Hypothalamus (tissue), 51 donors: ENCODE measurements at regions not wholly inside any gene's neighbourhood (a gene's known extent, or its start where the extent isn't known, plus 50 kb on each side); places are given as distances from the start of the nearest gene placed in this dataset.

Experiments used
- DNase-seq, 51 donors: peaks; one replicate each; lab custom pipeline; 2025; lab: John Stamatoyannopoulos, UW

DNA sequence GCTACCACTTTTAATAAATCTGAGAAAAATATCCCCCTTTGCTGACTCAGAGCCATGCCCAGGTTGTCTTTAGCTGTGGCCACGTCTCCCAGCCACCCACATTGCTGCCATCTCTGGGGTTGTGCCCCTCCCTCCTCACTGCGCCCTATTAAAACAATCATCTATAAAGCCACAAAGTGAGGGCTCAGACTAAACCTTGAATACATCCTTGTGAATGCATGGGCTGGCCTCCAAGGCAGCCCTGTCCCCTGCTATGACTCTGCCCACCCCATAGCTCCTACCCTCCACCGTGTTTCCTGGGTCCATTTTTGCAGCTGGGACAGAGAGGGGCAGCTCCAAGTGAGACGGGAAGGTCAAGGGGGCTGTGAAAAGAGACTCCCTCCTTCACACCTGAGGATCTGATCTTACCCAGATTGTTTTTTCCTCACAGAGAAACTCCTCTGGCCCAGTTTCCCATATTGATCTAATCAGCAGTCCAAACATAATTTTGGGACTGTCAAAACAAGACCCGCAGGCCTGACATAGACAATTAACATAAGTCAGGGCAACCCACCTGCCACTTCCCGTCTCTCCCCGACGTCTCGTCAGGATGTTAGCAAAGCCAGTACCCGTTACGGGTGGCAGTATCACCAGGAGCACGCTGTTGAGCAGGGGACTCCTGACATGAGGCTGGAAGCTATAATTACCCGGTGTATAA is 199.0 kb downstream of the KATNAL1 start:
- no peak for DNase-seq

DNA sequence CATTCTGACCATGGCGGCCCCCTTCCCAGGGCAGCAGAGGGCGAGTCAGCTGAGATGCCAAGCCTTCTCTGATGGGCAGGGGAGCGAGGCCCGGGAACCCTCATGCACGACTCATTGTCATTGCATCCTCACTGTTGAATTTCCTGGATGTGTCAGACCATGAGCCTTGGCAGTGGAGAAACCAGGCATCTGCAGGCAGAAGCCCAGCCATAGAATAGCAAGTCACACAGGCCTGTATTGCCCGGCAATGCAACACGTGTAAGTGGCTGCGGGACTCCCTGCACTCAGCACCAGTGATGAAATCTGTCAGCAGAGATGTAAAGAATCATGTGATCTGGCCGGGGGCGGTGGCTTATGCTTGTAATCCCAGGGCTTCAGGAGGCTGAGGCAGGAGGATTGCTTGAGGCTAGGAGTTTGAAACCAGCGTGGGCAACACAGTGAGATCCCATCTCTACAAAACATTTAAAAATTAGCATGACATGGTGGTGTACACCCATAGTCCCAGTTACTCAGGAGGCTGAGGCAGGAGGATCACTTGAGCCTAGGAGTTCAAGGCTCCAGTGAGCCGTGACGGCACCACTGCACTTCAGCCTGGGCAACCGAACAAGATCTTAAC is 199.7 kb downstream of the KATNAL1 start:
- DNase-seq: no peak

DNA sequence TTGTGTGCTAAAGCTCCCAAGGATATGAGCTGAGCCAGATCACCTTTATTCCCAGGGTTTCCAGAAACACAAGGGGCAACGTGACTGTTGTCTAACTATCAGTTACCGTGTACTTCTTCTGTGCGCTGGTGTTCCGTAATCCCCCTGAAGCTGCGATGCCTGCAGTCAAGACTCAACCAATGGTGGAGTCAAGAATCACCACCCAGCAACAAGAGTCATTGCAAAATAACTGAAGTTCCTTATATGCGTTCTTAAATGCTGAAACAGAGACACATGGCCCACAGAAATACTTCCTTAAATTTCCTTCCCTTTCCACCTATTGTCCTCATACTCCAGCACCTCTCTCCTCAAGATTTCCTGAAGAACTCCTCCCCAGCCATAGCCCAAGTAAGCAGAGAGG is 200.2 kb downstream of the KATNAL1 start:
- DNase-seq: no peak

DNA sequence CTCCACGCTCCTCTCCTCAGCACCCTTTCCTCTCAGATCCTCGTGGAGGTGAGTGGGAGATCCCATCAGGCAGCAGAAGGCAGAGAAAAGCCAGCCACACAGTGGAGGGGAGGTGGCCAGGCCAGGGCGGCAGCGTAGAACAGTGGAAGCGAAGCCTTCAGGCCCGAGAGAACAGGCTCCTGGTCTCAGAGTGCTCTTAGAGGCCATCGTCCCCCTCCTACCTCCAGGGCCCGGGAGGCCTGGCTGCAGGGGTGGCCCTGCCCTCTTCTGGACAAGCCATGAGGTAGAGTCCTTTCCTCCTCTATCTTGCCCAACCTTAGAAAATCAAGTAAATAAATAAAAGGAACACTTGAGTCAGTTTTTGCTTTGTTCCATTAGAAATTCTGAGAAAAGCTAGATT is 202.0 kb downstream of the KATNAL1 start:
- DNase-seq: peak in 1 of 51 donors; percentile 24

DNA sequence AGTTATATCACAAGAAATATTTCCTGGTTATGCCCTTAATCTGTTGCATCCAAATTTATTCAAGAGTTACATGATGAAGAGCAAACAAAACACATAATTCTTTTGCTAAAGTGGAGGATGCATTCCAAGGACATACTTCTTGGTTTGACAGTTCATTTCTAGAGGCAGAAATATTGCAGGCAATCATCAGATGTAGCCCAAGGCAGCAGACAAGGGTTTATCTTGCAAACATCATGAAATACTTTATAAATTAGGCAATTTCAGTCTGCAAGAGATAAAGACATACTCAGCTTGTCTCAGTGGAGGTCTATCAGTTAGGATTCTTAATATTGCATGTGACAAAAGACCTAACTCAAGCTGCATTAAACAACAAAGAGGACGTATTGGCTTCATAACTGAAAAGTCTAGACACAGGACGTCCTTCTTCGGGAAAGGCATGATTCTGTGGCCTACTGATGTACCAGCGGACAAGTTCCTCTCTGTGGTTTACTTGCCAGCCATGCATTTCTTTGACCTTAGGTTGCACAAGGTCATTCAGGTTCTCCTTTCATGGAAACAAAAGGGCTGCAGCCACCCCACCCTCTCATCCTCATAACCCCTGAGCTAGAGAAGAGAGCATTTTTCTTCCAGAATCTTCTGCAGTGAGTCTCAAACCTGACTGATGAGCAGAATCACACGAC is 204.1 kb downstream of the KATNAL1 start:
- no peak for DNase-seq

DNA sequence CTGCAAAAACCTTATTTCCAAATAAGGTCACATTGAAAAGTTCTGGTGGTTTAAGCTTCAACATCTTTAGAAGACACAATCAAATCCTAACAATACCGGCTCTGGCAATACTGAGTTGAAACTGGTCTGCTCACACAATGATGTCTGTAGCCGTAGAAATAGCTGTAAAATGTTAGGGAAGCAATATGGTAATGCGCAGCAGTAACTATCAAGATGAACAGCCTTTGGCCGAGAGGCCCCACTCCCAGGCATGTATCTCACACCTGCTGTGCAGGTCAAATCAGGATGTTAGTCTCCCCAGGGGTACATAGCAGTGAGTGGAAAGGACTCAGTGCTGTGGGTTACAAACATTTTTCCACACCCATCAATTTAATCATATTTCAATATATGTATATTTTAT is 207.1 kb downstream of the KATNAL1 start:
- no peak for DNase-seq

DNA sequence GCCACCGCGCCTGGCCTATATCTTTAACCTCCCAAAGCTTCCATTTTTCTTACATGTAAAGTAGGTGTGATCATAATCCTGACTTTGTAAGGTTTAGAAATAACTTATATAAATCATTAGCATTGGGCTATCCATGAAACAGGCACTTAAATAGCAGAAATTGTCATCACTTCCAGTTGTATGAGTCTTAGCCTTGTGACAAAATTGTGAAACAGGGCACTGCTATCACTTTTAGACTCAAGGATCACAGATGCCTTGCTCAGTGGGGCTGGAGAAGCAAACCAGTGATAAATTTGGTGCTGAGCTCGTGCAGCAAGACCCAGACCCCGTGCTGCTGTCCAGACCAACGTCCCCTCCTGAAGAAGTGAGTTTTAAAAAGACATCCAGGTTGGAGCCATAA is 209.7 kb downstream of the KATNAL1 start:
- no peak for DNase-seq

DNA sequence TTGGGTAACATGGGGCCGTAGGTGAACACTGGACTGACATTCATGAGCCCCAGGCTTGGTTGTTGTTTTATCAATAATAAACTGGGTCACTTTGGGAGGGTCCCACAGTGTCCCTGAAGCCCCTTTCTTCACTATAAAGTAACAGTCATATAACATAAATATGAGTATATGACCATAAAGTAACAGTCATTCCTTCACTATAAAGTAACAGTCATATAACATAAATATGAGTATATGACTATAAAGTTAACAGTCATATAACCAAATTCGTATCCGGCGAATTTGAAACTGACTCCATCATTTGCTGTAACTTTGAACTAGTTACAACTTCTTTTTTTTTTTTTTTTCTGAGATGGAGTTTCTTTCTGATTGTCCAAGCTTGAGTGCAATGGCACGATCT is 210.3 kb downstream of the KATNAL1 start:
- no peak for DNase-seq

DNA sequence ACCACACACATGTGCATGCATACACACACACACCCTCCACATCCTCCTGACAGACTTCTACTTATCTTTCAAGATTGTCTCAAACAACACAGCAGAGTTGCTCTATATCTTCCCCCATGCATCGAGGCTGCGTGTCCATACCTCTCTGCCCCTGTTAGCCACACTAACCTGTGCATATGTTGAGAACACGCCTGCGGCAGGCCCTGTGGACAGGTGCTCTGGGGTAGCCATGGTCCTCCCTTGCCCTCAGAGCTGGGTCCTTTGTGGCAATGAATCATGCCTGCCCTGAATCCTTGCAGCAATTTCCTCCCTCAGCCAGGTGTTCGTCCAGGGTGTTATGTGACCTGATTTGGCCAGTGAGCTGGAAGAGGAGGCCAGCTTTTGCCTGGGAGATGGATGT is 213.3 kb downstream of the KATNAL1 start:
- no peak for DNase-seq

DNA sequence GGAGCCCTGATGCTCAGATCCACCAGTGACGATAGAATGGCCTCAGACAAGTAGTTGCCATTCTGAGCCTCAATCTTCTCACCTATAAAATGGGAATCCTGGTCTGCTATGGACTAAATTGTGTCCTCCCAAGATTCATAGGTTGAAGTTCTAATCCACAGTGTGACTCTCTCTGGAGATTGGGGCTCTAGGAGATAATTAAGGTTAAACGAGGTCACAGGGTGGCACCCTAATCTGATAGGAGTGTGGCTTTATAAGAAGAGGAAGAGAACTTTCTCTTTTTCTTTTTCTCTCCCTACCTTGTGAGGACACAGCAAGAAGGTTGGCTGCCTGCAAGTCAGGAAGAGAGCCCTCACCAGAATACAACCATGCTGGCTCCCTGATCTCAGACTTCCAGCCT is 214.1 kb downstream of the KATNAL1 start:
- DNase-seq: no peak

DNA sequence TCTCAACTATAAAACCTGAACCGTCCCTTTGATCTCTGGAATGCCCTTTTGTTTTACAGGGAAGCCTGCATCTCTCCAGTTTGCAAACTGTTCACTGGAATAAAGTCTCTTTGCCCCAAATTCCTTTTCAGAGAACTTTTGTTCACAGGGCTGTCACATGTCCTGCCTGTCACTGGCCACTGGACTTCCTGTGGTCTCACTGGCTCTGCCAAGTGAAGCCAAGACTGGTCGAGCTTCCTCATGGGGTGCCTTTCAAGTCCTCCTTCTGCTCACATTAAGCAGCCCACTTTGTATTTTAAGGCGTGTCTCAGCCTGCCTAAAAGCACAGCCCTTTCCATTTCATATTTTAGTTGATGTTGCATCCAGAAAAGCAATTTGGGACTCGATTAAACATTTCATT is 215.7 kb downstream of the KATNAL1 start:
- peak in 9 of 51 donors; percentile 11 to 27 (median 18) for DNase-seq

DNA sequence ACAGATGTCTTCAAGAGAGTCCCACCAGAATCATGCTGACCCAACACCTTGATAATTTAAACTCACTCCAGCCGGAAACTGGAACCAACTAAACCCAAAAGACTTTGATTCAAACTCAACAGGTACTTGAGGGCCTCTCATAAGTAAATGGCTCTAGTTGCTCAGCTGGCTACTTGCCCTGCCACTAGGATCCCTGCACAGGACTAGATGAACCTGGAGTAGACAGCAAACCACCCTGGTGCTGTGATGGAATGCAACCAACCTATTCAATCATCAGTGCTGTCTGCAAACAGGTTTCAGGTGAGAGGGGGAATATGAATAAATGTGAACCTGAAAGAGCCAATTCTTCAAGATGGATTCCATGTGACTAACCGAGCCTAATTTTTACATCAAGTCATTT is 216.3 kb downstream of the KATNAL1 start:
- DNase-seq: no peak

DNA sequence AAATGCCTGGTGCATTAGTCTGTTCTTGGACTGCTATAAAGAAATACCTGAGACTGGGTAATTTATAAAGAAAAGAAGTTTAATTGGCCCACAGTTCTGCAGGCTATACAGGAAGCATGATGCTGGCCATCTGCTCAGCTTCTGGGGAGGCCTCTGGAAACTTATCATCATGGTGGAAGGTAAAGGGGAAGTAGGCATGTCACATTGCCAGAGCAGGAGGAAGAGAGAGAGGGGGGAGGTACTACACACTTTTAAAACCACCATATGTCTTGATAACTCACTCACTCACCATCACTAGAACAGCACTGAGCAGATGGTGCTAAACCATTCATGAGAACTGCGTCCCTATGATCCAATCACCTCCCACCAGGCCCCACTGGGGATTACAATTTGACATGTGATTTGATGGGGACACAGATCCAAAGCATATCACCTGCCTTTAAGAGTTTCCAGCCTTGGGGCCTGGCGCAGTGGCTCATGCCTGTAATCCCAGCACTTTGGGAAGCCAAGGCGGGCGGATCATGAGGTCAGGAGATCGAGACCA is 219.0 kb downstream of the KATNAL1 start:
- no peak for DNase-seq

DNA sequence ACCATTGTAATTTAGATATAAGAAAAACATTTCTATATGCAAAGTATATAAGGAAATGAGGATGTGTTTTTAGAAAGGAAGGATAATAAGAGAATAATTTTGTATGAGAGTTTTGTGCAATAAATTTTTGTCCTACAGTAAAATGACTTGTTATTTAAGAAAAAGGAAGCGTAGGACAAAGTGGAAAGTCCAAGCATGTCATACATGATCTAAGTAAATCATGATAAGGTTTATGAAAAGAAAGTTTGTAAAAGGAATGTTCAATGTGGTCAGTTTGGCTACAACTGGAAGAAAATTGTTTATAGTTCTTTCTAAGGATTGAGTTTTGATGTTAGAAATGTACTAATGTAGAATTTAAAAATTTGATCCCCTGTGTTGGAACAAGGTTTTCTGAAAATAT is 222.3 kb downstream of the KATNAL1 start:
- no peak for DNase-seq

DNA sequence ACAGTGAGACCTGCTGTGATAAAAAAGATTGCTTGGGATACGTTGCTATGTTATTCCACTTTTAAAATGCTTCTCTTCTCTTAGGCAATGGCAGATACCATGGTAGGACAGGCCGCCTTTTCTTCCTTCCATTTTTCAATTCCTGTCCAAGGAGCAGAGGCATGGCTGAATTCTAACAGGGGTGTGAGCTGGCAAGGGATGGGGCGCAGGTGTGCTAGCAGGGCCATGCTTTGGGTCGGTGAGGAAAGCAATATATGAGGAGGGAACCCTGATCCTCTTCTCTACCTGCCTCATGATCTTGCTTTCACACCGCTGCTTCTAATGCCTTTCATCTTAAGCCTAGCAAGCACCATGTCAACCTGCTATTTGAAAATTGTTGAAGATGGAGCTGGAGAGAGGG is 225.0 kb downstream of the KATNAL1 start:
- no peak for DNase-seq

DNA sequence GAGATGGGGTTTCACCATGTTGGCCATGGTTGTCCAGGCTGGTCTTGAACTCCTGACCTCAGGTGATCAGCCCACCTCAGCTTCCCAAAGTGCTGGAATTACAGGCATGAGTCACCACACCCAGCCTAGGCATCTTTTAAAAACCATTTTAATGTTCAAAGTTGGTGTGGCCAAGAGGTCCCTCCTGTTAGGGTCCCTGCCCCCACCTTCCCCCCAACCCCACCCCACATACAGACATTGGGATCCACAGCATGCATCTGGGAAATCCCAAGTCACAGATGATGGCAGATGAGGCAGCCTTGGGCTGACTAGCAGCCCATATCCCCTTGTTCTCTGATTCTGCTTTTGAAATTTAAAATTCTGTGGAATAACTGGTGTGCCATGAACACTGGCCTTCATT is 226.0 kb downstream of the KATNAL1 start:
- DNase-seq: no peak

DNA sequence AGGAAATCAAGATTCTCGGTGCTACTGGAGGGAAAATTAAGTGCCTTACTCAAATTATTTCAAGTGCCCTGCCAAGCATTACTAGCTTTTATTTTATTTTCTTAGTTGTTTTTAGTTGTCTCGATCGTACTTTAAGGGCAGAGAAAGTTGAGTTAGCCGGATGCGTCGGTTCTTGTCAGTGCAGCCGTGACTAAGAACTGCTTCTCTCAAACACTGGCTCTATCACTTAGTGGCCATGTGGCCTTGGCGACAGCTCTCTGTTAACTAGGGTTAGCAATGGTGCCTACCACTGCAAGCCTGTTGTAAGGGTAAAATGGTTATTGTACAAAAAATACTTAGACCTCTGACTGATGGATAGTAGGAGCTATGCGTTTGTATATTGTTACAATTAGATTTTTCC is 227.8 kb downstream of the KATNAL1 start:
- no peak for DNase-seq

DNA sequence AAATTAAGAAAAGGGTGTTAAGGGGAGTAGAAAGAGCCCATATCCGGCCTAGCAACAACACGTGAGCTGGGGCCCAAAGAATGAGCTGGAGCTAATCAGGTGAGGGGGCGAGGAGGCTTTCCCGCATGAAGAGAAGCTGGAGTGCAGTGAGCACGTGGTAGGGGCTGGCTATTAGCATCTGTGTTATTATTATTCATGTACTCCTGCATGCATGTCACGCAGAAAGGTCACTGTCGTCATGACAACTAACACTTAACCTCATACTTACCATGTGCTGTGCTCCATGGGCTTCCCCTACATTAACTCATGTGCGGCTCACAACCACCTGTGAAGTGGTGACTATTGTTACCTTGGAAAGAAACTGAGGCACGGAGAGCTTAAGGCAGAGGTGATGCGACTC is 227.6 kb upstream of the UBL3 start:
- no peak for DNase-seq

DNA sequence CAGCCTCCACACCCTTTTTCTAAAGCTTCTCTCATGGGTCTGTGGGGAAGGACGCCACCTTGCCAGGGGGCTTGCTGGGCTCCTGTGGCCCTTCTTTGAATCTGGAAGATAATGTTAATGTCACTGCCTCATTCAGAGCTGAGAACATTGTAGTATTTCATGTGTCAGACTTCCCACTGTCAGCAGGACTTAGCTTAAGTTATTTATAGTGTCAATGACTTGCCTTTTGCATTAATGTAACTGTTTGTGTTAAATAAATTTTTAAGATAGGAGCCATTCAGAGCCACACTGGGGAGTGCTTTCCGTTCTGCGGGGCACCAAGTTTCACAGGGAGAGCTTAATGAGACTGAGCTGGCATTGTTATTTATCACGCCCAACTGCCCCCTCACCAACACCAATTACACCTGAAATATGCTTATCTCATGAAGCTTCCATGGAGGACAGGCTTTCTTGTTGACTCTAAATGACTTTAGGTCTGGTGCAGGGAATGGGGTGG is 226.9 kb upstream of the UBL3 start:
- no peak for DNase-seq

DNA sequence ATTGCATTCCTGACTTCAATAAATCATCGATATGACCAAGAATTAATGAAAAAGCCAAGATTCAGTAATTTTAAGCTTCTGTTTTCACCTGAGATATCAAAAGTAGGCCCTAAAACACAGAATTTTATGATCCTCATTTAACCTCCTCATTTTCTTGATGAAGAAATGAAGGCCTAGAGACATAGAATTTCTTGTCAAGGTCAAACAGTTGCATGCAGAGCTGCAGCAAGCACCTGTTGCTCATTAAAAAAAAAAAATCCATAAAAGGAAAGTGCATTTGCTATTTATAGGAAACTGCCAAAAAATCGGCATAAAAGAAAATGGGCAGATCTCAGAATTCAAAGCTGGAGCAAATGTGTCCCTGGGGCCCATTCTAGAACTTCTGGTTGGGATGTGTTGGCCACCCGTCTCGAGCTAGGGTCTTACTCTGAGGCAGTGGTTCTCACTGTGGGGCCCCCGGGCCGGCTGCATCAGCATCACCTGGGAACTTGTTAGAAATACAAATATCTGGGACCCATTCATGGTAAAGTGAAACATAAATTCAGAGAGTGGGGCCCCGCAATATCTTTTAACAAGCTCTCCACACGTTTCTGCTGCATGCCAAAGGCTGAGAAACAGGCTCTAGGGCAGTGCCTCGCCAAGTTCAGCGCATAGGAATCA is 224.7 kb upstream of the UBL3 start:
- no peak for DNase-seq

DNA sequence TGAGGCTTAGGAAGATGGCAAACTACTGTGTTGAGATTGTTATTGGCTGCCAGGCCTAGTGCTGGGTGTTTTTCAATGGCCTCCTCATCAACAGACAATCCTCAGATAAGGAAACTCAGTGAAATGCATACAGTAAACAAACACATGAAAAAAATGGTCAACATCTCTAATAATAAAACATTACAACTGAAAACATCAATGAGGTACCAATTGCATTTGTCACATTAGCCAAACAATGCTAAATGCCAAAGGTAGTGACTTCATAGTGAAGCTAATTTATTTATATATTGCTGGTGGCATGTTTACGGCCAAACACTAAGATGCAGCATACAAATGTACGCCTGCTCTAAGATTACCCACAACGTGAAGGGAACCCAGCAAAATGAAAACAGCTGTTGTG is 224.0 kb upstream of the UBL3 start:
- DNase-seq: no peak
